D341Med (cell line): ENCODE measurements at regions not wholly inside any gene's neighbourhood (a gene's known extent, or its start where the extent isn't known, plus 50 kb on each side); places are given as distances from the start of the nearest gene placed in this dataset.

Experiments
- DNase-seq: peaks from one replicate; pipeline ENCODE4 v3.0.0; 2012; ENCODE audit warnings: low spot score

DNA sequence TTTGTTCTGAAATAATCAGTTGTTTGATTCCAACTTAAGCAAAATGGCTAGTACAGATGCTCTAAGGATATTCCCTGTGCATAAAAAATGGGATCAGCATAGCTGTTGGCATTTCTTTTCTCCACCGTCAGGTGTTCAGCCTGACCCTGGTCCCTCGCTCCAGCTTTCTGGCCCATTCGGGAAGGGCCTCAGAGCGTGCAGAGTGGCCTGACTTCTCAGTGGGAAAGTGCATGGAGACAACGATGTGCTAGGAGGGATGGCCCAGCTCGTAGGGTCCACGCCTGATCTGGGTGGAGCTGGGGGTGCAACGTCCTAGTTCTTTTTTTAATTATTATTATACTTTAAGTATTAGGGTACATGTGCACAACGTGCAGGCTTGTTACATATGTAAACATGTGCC is 319.1 kb upstream of the IRX4 start:
- DNase-seq, result no peak

DNA sequence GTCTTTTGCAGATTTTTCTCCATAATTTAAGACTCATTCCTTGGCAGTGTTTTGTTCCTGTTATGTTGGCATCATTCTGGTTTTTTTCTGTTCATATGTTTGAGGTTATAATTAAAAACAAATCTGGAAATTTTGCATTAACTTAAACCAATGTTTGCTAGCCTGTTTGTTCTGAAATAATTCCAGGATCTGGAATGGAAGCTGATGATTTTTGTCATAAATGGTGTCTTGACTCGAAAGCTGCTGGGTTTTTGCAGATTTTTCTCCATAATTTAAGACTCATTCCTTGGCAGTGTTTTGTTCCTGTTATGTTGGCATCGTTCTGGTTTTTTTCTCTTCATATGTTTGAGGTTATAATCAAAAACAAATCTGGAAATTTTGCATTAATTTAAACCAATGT is 318.7 kb upstream of the IRX4 start:
- no peak for DNase-seq

DNA sequence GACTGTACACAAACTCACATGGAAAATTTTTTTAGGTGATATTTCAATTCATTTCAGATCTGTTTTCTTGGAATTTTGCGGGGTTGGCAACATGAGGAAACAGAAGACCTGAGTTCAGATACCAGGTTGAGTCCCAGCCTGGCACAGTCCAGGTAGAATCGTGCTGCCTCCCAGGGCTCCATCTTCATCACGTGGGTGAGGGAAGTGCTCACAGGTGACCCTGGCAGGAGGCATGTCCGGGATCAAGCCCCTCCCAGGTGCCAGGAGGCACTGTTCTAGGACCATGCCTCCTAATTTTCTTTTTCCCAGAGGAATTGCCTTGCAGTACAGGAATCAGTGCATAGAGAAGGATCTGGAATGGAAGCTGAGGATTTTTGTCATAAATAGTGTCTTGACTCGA is 318.3 kb upstream of the IRX4 start:
- no peak for DNase-seq

DNA sequence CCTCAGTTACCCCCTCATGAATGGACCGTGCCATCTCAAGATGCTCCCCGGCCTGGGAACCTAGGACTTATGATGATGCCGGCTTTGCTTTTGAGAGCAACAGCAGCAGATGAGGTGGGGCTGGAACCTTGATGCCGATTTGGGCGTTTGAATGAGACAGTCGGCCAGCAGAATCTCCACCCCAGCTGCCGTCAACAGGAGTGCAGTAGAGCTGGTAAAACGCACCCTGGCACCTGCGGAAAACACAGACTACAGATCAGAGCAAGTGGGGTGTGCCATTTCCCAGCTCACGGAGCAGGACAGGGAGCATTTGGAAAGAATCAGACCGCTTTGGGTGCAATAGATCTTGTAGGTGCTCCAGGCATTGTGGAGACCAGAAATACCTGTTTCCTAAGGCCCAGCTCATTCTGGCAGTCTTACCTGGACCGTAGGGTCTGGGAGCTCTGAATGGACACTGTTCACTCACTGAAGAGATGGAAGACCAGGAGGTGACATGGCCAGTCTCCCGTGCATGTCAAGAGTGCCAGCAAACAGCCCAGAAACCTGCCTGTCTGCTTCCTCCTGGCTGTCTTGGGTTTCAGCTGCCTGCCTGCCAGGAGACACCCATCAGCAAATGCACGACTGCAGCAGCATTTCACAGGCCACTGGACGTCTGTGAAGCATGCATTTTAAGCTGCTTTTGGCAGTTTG is 317.7 kb upstream of the IRX4 start:
- no peak for DNase-seq

GRCh38 chr5:2199697-2200096 is 317.0 kb upstream of the IRX4 start:
- DNase-seq, result no peak

GRCh38 chr5:2196989-2197619 is 314.4 kb upstream of the IRX4 start:
- DNase-seq, result no peak

DNA sequence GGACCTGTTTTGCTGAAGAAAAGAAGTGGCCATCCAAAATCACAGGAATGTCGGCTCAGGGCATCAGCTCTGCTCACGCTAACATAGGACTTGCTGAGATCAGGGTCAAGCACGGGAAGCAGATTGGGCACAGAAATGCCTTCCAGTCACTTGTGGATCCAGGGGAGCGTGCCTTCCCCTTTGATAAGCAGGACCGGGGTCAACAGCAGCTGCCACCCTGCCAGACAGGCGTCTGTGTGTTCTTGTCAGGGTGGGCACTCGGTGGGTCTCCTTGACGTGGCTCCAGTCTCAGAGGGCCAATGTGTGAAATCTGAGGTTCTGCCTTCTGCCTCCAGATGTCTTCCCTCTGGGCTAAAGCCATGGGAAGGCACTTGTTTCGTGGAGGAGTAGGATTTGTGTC is 313.7 kb upstream of the IRX4 start:
- peak; percentile 3 for DNase-seq

- no peak for DNase-seq
These were observed 312.2 kb upstream of the IRX4 start for GRCh38 chr5:2194949-2195348.

DNA sequence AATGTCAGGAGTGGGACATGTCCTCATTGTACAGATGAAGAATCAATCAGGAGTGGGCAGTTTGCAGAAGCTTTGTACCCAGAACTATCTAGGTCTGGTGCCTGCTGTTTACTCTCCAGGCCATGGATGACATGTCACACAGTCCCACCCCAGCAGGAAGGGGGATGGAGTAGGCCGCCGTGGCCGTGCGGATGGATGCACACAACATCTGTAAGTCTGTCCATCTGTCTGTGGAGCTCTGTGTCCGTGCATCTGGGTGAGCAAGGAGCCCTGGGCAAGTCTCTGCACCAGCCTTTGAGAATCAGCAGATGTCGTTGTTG is 311.5 kb upstream of the IRX4 start:
- DNase-seq, result no peak

- no peak for DNase-seq
These were observed 311.0 kb upstream of the IRX4 start for GRCh38 chr5:2193542-2194235.

GRCh38 chr5:2193142-2193541 is 310.4 kb upstream of the IRX4 start:
- no peak for DNase-seq

DNA sequence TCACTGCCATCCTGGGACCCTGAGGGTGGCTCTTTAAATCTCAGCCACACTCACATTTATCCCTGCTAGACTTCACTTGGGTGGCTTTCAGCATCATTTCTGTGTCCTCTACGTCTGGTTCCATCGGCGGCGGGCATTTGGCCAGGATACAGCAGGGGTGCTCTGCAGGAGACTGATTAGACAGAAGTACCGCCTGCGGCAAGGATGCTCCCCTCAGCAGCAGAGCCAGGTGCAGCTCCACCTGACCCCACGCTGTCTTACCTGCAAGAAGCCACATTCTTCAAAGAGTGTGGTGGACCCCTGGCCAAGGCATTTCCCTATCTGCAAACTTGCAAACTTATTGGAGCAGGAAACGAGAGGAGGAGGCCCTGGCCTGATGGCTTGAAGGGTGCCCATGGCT is 309.8 kb upstream of the IRX4 start:
- no peak for DNase-seq

DNA sequence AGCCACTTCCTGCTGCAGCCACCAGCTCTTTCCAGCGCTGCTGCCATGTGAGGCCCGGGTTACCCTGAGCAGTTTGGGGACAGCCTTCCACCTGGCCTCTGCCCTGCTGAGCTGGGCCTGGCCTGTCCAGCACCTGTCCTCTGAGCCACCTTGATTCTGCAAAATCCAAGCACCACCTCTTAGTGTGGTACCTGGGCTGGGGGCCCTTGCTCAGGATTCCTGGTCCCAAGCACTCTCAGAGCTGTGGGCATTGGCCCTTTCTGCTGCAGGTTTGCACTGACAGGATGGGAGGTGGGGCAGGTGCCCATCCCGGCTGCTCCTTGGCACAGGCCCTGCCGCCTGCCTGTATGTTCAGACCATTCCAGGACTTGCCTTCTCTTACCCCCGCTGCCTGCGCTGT is 309.2 kb upstream of the IRX4 start:
- no peak for DNase-seq

DNA sequence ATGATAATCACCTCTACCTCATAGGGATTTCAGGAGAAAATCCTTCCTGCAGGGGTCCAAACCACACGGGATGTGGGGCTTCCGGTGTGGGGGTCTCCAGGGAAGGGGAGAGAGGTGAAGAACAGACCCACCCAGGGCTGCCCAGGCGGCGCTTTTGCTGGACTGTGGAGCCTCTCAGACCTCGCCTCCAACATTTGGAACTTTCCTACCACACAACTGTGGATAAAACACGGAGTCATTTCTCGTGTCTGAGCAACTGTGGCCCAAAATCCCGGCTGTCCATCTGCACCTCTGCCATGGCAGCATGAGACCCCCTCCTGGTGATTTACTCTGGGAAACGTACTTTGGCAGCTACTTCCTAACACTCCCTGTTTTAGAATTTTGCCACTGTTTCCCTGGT is 307.8 kb upstream of the IRX4 start:
- DNase-seq, result no peak

- DNase-seq, result no peak
These were observed 305.9 kb upstream of the IRX4 start for GRCh38 chr5:2188661-2189060.

- DNase-seq, result no peak
These were observed 305.4 kb upstream of the IRX4 start for GRCh38 chr5:2188137-2188536.

DNA sequence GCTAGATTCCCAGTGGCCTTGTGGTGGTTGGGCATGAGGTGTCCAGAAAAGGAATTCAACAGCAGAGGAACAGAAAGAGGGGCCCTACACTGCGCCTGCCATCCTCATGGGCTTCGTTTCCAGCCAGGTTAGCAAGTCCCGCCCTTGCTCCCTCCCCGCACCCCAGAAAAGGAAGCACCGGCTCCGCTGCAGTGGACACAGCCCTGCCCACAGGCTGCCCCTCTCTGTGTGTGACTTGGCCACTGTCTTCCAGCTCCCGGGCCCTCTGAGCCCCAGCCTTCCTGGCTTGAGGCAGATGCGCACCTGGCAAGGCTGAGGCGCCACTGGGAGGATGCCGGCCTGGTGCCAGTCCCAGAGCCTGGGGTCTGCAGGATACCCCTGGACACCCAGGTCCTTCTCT is 305.0 kb upstream of the IRX4 start:
- DNase-seq, result no peak

- no peak for DNase-seq
These were observed 304.4 kb upstream of the IRX4 start for GRCh38 chr5:2187156-2187555.

- DNase-seq, result no peak
These were observed 303.8 kb upstream of the IRX4 start for GRCh38 chr5:2186472-2187015.

- DNase-seq, result no peak
These were observed 303.1 kb upstream of the IRX4 start for GRCh38 chr5:2185646-2186471.

- no peak for DNase-seq
These were observed 302.1 kb upstream of the IRX4 start for GRCh38 chr5:2184563-2185540.

DNA sequence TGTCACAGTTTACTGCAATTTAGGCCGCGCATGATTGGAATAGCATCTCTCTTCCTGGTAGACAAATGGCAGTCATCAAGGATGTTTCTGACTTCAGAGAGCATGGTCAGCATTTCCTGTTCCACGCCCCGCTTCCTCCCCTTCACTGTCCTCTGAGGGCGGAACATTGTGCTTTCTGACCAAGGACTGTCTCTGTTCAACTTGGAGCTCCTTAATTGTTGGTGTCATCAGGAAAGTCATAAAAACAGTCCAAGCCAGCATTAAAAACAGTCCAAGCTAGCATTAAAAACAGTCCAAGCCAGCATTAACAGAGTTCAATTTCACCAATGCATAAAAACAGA is 301.3 kb upstream of the IRX4 start:
- no peak for DNase-seq
